HL-60 (cell line): ENCODE measurements at regions not wholly inside any gene's neighbourhood (a gene's known extent, or its start where the extent isn't known, plus 50 kb on each side); places are given as distances from the start of the nearest gene placed in this dataset.

ENCODE experiments used
- CTCF ChIP-seq: IDR thresholded peaks from one replicate; pipeline ENCODE4 v1.5.1; 2011; ENCODE audit warnings: low read length, control low read depth, inconsistent platforms; ENCODE audit not compliant: insufficient read depth
- GABPA ChIP-seq: IDR thresholded peaks from 2 replicates; pipeline ENCODE4 v1.6.1; 2012; ENCODE audit warnings: low read depth
- POLR2AphosphoS5 ChIP-seq: IDR thresholded peaks from 2 replicates; pipeline ENCODE4 v1.6.1; 2012; ENCODE audit warnings: low read depth
- SPI1 ChIP-seq: IDR thresholded peaks from 2 replicates; pipeline ENCODE4 v1.6.1; 2012; ENCODE audit warnings: low read depth, mild to moderate bottlenecking, borderline replicate concordance
- TF ChIP-seq, protein P1 (sequence below): IDR thresholded peaks from 2 replicates; pipeline ENCODE4 v1.6.1; 2012; ENCODE audit warnings: low read depth; ENCODE audit not compliant: insufficient replicate concordance

- TF ChIP-seq CTCF (no peak), POLR2AphosphoS5 (no peak), GABPA (no peak), SPI1 (no peak)
- TF ChIP-seq, protein P1, sequence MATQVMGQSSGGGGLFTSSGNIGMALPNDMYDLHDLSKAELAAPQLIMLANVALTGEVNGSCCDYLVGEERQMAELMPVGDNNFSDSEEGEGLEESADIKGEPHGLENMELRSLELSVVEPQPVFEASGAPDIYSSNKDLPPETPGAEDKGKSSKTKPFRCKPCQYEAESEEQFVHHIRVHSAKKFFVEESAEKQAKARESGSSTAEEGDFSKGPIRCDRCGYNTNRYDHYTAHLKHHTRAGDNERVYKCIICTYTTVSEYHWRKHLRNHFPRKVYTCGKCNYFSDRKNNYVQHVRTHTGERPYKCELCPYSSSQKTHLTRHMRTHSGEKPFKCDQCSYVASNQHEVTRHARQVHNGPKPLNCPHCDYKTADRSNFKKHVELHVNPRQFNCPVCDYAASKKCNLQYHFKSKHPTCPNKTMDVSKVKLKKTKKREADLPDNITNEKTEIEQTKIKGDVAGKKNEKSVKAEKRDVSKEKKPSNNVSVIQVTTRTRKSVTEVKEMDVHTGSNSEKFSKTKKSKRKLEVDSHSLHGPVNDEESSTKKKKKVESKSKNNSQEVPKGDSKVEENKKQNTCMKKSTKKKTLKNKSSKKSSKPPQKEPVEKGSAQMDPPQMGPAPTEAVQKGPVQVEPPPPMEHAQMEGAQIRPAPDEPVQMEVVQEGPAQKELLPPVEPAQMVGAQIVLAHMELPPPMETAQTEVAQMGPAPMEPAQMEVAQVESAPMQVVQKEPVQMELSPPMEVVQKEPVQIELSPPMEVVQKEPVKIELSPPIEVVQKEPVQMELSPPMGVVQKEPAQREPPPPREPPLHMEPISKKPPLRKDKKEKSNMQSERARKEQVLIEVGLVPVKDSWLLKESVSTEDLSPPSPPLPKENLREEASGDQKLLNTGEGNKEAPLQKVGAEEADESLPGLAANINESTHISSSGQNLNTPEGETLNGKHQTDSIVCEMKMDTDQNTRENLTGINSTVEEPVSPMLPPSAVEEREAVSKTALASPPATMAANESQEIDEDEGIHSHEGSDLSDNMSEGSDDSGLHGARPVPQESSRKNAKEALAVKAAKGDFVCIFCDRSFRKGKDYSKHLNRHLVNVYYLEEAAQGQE = no peak
These were observed 1643.9 kb downstream of the CDH8 start for GRCh38 chr16:60392380-60392779.
